OCI-LY3 (cell line): ENCODE measurements at regions not wholly inside any gene's neighbourhood (a gene's known extent, or its start where the extent isn't known, plus 50 kb on each side); places are given as distances from the start of the nearest gene placed in this dataset.
"Not testable (repeated sequence)": the region's sequence is repeated elsewhere in the genome, so short reads cannot be mapped to it uniquely, and the experiment has no call there.

Experiments
- H2AFZ ChIP-seq: fragments of 200-600, 300-600 bp; shearing (Covaris generic); 2 replicates; pipeline ENCODE4 v1.6.0; 2014; ENCODE audit warnings: antibody characterized with exemption, low read depth, low read length
- H3K27ac ChIP-seq: fragments of 200-600, 300-600 bp; sonication (generic); 2 replicates; pipeline ENCODE4 v1.5.1; 2014; ENCODE audit warnings: mild to moderate bottlenecking, low read length, moderate library complexity, mixed read lengths
- H3K27me3 ChIP-seq: fragments of 200-600, 300-600 bp; sonication (generic); 2 replicates; pipeline ENCODE4 v1.6.1; 2014; ENCODE audit warnings: low read depth, low read length, mixed read lengths
- H3K36me3 ChIP-seq: fragments of 200-600, 300-600 bp; sonication (generic); replicated peaks from 2 replicates; pipeline ENCODE3; 2014; ENCODE audit warnings: low read depth, low read length, mixed read lengths
- H3K4me1 ChIP-seq: fragments of 300-600, 200-600 bp; sonication (generic); 2 replicates; pipeline ENCODE4 v1.6.1; 2014; ENCODE audit warnings: low read length, mixed read lengths
- H3K4me2 ChIP-seq: fragments of 200-600, 300-600 bp; sonication (generic); 2 replicates; pipeline ENCODE4 v1.6.1; 2014; ENCODE audit warnings: low read length, mixed read lengths
- H3K4me3 ChIP-seq: fragments of 300-600, 200-600 bp; sonication (generic); 2 replicates; pipeline ENCODE4 v1.5.1; 2014; ENCODE audit warnings: antibody characterized with exemption, mild to moderate bottlenecking, low read length, moderate library complexity
- H3K79me2 ChIP-seq: fragments of 300-600, 200-600 bp; shearing (Covaris generic); 2 replicates; pipeline ENCODE4 v1.6.1; 2014; ENCODE audit warnings: mild to moderate bottlenecking, low read length, mixed read lengths
- H3K9ac ChIP-seq: fragments of 300-600, 200-600 bp; shearing (Covaris generic); 2 replicates; pipeline ENCODE4 v1.6.0; 2014; ENCODE audit warnings: mild to moderate bottlenecking, low read length, moderate library complexity
- H3K9me3 ChIP-seq: fragments of 200-600, 300-600 bp; shearing (Covaris generic); 2 replicates; pipeline ENCODE4 v1.6.1; 2014; ENCODE audit warnings: low read length, mixed read lengths; ENCODE audit not compliant: insufficient read depth
- H4K20me1 ChIP-seq: fragments of 200-600, 300-600 bp; sonication (generic); 2 replicates; pipeline ENCODE4 v1.6.1; 2016; ENCODE audit warnings: low read length, mixed read lengths; ENCODE audit not compliant: insufficient read depth
- CTCF ChIP-seq: fragments of 200-600, 300-600 bp; sonication (generic); IDR thresholded peaks from 2 replicates; pipeline ENCODE4 v1.5.1; 2014; ENCODE audit warnings: antibody characterized with exemption, low read length, low read depth
- EZH2phosphoT487 ChIP-seq: fragments of 200-600 bp; shearing (Covaris generic); IDR thresholded peaks from 2 replicates; pipeline ENCODE4 v1.6.1; 2018; ENCODE audit warnings: antibody characterized with exemption, mixed run types, low read depth

GRCh38 chr1:99385852-99386251 lies 121.6 kb downstream of the PLPPR4 start:
- Histone ChIP-seq H3K4me1 (no peaks in the 10 kb centered on the region), H2AFZ (no peak overlapping the region), H3K4me3 (no peak overlapping the region), H3K27me3 (no peaks in the 10 kb centered on the region), H3K79me2 (no peaks in the 10 kb centered on the region), H3K36me3 (no peaks in the 10 kb centered on the region), H4K20me1 (no peaks in the 10 kb centered on the region), H3K9ac (no peak overlapping the region), H3K9me3 (no peaks in the 10 kb centered on the region), H3K27ac (no peak overlapping the region), H3K4me2 (no peak overlapping the region)
- TF ChIP-seq CTCF = no peak
- TF ChIP-seq EZH2phosphoT487 = no peak

DNA sequence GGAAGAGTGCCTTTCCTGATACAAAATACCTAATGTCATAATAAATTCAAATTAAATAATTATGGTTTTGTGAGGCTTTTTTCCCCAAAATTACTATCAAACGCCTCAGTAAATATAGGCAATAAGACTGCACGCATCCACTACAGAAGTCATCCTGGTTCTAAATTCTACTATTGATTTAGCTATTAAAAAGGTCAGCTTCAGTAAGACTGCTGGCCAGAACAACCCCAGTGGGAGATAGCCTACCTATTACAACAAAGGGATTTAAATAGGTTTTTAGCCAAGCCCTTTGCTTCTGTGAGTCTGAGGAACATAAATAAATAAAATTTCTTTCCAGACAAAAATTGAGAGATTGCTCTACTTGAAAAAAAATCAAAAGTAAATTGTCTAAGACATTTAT lies 132.1 kb downstream of the PLPPR4 start:
- TF ChIP-seq EZH2phosphoT487 (no peak), CTCF (no peak)
- H3K27ac ChIP-seq = no peak overlapping the region
- H3K36me3 ChIP-seq = no peaks in the 10 kb centered on the region
- H4K20me1 ChIP-seq = no peaks in the 10 kb centered on the region
- H3K4me1 ChIP-seq = no peaks in the 10 kb centered on the region
- no peaks in the 10 kb centered on the region for H3K9me3 ChIP-seq
- no peak overlapping the region for H2AFZ ChIP-seq
- H3K79me2 ChIP-seq = no peaks in the 10 kb centered on the region
- no peaks in the 10 kb centered on the region for H3K27me3 ChIP-seq
- H3K4me3 ChIP-seq = no peak overlapping the region
- no peak overlapping the region for H3K4me2 ChIP-seq
- H3K9ac ChIP-seq = no peak overlapping the region

GRCh38 chr1:99397029-99397428 lies 132.7 kb downstream of the PLPPR4 start:
- Histone ChIP-seq H3K36me3 (no peaks in the 10 kb centered on the region), H4K20me1 (no peaks in the 10 kb centered on the region), H3K27ac (no peak overlapping the region), H2AFZ (no peak overlapping the region), H3K4me2 (no peak overlapping the region), H3K9me3 (no peaks in the 10 kb centered on the region), H3K4me1 (no peaks in the 10 kb centered on the region), H3K4me3 (no peak overlapping the region), H3K27me3 (no peaks in the 10 kb centered on the region), H3K79me2 (no peaks in the 10 kb centered on the region), H3K9ac (no peak overlapping the region)
- TF ChIP-seq EZH2phosphoT487 (no peak), CTCF (no peak)

GRCh38 chr1:99397863-99398262 lies 133.6 kb downstream of the PLPPR4 start:
- Histone ChIP-seq H2AFZ (no peak overlapping the region), H3K27ac (no peak overlapping the region), H3K4me2 (no peak overlapping the region), H3K9me3 (no peaks in the 10 kb centered on the region), H4K20me1 (no peaks in the 10 kb centered on the region), H3K27me3 (no peaks in the 10 kb centered on the region), H3K9ac (no peak overlapping the region), H3K79me2 (no peaks in the 10 kb centered on the region), H3K4me3 (no peak overlapping the region), H3K4me1 (no peaks in the 10 kb centered on the region), H3K36me3 (no peaks in the 10 kb centered on the region)
- TF ChIP-seq CTCF (no peak), EZH2phosphoT487 (no peak)

GRCh38 chr1:99401556-99401955 lies 137.3 kb downstream of the PLPPR4 start:
- not testable (repeated sequence) for H3K9me3 ChIP-seq, H3K27me3 ChIP-seq

GRCh38 chr1:99404399-99404798 lies 140.1 kb downstream of the PLPPR4 start:
- not testable (repeated sequence) for H3K27me3 ChIP-seq, H3K9ac ChIP-seq

More at GRCh38 chr1:99401556-99401955, 137.3 kb downstream of the PLPPR4 start:
- not testable (repeated sequence) for H2AFZ ChIP-seq, H3K4me1 ChIP-seq, H3K27ac ChIP-seq, H3K36me3 ChIP-seq, H3K4me2 ChIP-seq, H3K4me3 ChIP-seq, H3K79me2 ChIP-seq, H3K9ac ChIP-seq, H4K20me1 ChIP-seq

DNA sequence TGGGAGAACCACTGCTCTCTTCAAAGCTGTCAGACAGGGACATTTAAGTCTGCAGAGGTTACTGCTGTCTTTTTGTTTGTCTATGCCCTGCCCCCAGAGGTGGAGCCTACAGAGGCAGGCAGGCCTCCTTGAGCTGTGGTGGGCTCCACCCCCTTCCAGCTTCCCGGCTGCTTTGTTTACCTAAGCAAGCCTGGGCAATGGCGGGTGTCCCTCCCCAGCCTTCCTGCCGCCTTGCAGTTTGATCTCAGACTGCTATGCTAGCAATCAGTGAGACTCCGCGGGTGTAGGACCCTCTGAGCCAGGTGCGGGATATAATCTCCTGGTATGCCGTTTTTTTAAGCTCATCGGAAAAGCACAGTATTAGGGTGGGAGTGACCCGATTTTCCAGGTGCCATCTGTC lies 141.0 kb downstream of the PLPPR4 start:
- H3K4me1 ChIP-seq, H3K9ac ChIP-seq, H3K36me3 ChIP-seq, H3K4me3 ChIP-seq, H3K4me2 ChIP-seq, H2AFZ ChIP-seq, H3K79me2 ChIP-seq, H3K27me3 ChIP-seq, H3K27ac ChIP-seq, H4K20me1 ChIP-seq, H3K9me3 ChIP-seq: not testable (repeated sequence)

More at GRCh38 chr1:99404399-99404798, 140.1 kb downstream of the PLPPR4 start:
- H2AFZ ChIP-seq, H4K20me1 ChIP-seq, H3K4me1 ChIP-seq, H3K79me2 ChIP-seq, H3K4me3 ChIP-seq, H3K36me3 ChIP-seq, H3K4me2 ChIP-seq, H3K27ac ChIP-seq, H3K9me3 ChIP-seq: not testable (repeated sequence)
